ENCODE measurements at regions not wholly inside any gene's neighbourhood (a gene's known extent, or its start where the extent isn't known, plus 50 kb on each side); places are given as distances from the start of the nearest gene placed in this dataset.

GRCh38 chr11:79940165-79940564 lies 499.3 kb upstream of the TENM4 start:
- no peaks in the 10 kb centered on the region for H3K36me3 ChIP-seq (ENCODE audit: control insufficient read depth, low read length)
- H3K9me3 ChIP-seq (ENCODE audit: control insufficient read depth, insufficient read depth, low read length): no peaks in the 10 kb centered on the region
- no peak overlapping the region for H3K4me3 ChIP-seq (ENCODE audit: low read length)
- TF ChIP-seq CTCF (IDR thresholded peaks at IDR 0.05; ENCODE audit: low read depth, low read length, poor library complexity, severe bottlenecking) (no peak), EZH2phosphoT487 (IDR thresholded peaks at IDR 0.05; ENCODE audit: borderline replicate concordance, low read length) (no peak)
- H3K79me2 ChIP-seq (ENCODE audit: control insufficient read depth, low read length): no peaks in the 10 kb centered on the region
- H3K4me2 ChIP-seq (ENCODE audit: low read length): no peak overlapping the region
- no peaks in the 10 kb centered on the region for H3K4me1 ChIP-seq (ENCODE audit: control insufficient read depth, low read length)
- H3K27me3 ChIP-seq (ENCODE audit: control insufficient read depth, low read length): no peaks in the 10 kb centered on the region
- H3F3A ChIP-seq (ENCODE audit: control insufficient read depth, insufficient read depth): no peaks in the 10 kb centered on the region
- no peaks in the 10 kb centered on the region for H4K20me1 ChIP-seq (ENCODE audit: control insufficient read depth, insufficient read depth, low read depth, low read length)
- H3K27ac ChIP-seq (ENCODE audit: low read depth, low read length): no peak overlapping the region
- H3K9me2 ChIP-seq (replicated peaks; ENCODE audit: control insufficient read depth, low read length): no peaks in the 10 kb centered on the region

GRCh38 chr11:79939111-79939510 lies 498.3 kb upstream of the TENM4 start:
- TF ChIP-seq CTCF (IDR thresholded peaks at IDR 0.05; ENCODE audit: low read depth, low read length, poor library complexity, severe bottlenecking): no peak
- H3K4me3 ChIP-seq (ENCODE audit: low read length): no peak overlapping the region
- H3K4me1 ChIP-seq (ENCODE audit: control insufficient read depth, low read length): no peaks in the 10 kb centered on the region
- no peak overlapping the region for H3K4me2 ChIP-seq (ENCODE audit: low read length)
- no peaks in the 10 kb centered on the region for H3F3A ChIP-seq (ENCODE audit: control insufficient read depth, insufficient read depth)
- H3K9me3 ChIP-seq (ENCODE audit: control insufficient read depth, insufficient read depth, low read length): no peaks in the 10 kb centered on the region
- no peaks in the 10 kb centered on the region for H4K20me1 ChIP-seq (ENCODE audit: control insufficient read depth, insufficient read depth, low read depth, low read length)
- H3K79me2 ChIP-seq (ENCODE audit: control insufficient read depth, low read length): no peaks in the 10 kb centered on the region
- H3K27ac ChIP-seq (ENCODE audit: low read depth, low read length): no peak overlapping the region
- H3K9me2 ChIP-seq (replicated peaks; ENCODE audit: control insufficient read depth, low read length): no peaks in the 10 kb centered on the region
- no peaks in the 10 kb centered on the region for H3K27me3 ChIP-seq (ENCODE audit: control insufficient read depth, low read length)
- H3K36me3 ChIP-seq (ENCODE audit: control insufficient read depth, low read length): no peaks in the 10 kb centered on the region

- no peak overlapping the region for H3K4me2 ChIP-seq (ENCODE audit: low read length)
- no peaks in the 10 kb centered on the region for H3K4me1 ChIP-seq (ENCODE audit: control insufficient read depth, low read length)
- no peaks in the 10 kb centered on the region for H3K9me3 ChIP-seq (ENCODE audit: control insufficient read depth, insufficient read depth, low read length)
- H3K4me3 ChIP-seq (ENCODE audit: low read length): no peak overlapping the region
- no peak overlapping the region for H3K27ac ChIP-seq (ENCODE audit: low read depth, low read length)
- no peaks in the 10 kb centered on the region for H3K79me2 ChIP-seq (ENCODE audit: control insufficient read depth, low read length)
- no peaks in the 10 kb centered on the region for H3F3A ChIP-seq (ENCODE audit: control insufficient read depth, insufficient read depth)
- H3K36me3 ChIP-seq (ENCODE audit: control insufficient read depth, low read length): no peaks in the 10 kb centered on the region
- no peaks in the 10 kb centered on the region for H4K20me1 ChIP-seq (ENCODE audit: control insufficient read depth, insufficient read depth, low read depth, low read length)
- TF ChIP-seq CTCF (IDR thresholded peaks at IDR 0.05; ENCODE audit: low read depth, low read length, poor library complexity, severe bottlenecking) (no peak), EZH2phosphoT487 (IDR thresholded peaks at IDR 0.05; ENCODE audit: borderline replicate concordance, low read length) (no peak)
- no peaks in the 10 kb centered on the region for H3K9me2 ChIP-seq (replicated peaks; ENCODE audit: control insufficient read depth, low read length)
- no peaks in the 10 kb centered on the region for H3K27me3 ChIP-seq (ENCODE audit: control insufficient read depth, low read length)
These were observed 497.0 kb upstream of the TENM4 start for GRCh38 chr11:79937676-79938334.
